CD4-positive, alpha-beta T cell treated with Interleukin-21 for 1 hour (primary cell): ENCODE measurements at regions not wholly inside any gene's neighbourhood (a gene's known extent, or its start where the extent isn't known, plus 50 kb on each side); places are given as distances from the start of the nearest gene placed in this dataset.
A peak's percentile ranks its signal among the peaks of the same experiment; 100 is the strongest.
"Not testable (repeated sequence)": the region's sequence is repeated elsewhere in the genome, so short reads cannot be mapped to it uniquely, and the experiment has no call there.

Experiments used
- DNase-seq: peaks from one replicate; pipeline ENCODE4 v3.0.0-alpha.2; 2020

GRCh38 chr14:31911160-31911559 is 165.9 kb upstream of the ARHGAP5 start:
- no peak for DNase-seq

GRCh38 chr14:31913370-31913769 is 163.7 kb upstream of the ARHGAP5 start:
- no peak for DNase-seq

GRCh38 chr14:31918289-31918688 is 158.8 kb upstream of the ARHGAP5 start:
- DNase-seq = not testable (repeated sequence)

DNA sequence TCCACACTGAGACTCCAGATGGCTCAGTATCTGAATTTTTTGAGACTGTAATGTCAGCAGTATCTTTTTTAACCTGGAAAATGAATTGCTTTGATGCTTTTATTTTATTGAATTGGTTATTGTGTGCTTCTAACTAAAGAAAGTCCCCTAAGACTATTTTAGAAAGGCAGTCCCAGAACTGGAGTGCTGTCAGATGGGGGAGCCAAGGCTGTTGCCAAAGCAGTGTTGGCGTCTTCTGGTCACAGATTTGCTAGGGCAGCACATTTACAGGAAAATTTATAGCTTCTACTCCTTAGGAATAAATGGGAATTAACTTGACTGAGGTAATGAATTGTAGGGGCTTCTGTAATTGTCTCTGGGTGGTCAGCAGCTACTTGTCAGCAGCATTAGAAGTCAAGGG is 157.1 kb upstream of the ARHGAP5 start:
- no peak for DNase-seq

- no peak for DNase-seq
Observed at GRCh38 chr14:31920989-31921650, 156.0 kb upstream of the ARHGAP5 start.

DNA sequence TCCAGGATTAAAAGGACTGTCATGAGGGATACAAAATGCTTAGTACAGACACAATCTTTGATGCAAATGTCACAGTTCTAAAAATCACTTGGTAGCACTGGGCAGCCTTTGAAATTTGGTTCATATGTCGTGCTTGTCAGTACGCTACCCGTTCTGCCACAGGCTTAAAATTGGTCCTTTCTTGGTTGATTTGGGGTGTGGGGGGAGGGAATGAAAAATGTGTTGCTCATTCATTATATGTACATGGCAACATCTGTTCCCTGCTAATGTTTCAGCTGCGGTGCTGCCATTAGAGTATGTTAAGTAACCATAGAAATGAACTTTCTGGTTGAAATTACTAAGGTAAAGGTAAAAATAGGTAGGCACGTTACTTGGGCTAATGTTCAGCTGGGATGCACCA is 155.4 kb upstream of the ARHGAP5 start:
- no peak for DNase-seq

- peak; percentile 61 for DNase-seq
Observed at GRCh38 chr14:31926123-31926522, 151.0 kb upstream of the ARHGAP5 start.

DNA sequence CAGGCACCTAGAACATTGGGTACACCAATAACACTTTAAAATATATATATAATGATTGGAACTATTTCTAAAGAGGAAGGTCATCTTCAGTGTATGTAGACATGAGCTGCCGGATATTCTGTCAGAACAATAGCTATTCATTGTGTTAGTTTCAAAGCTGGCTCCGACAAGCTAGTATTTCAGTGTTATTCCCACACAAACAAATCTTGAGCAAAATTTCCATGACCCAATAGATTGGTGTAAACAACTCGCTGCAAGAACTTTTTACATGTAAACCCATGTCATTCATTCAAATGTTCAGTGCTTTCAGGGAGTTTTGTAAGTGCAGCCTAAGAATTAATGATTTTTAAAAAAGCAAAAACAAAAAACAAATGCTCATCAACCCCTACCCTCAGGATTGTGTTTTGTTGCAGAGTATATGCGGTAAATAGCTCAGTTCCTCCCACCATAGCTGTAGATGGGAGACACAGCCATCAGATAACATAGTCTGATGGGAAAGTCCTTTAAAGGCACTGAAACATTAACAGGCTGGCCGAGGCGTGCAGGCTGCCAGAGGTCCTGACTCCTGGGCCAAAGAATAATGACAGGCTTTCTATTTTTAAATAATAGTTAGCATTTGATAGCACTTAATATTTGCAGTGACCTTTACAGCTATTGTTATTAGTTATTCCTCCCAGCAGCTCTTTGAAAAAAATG is 150.3 kb upstream of the ARHGAP5 start:
- DNase-seq = no peak

DNA sequence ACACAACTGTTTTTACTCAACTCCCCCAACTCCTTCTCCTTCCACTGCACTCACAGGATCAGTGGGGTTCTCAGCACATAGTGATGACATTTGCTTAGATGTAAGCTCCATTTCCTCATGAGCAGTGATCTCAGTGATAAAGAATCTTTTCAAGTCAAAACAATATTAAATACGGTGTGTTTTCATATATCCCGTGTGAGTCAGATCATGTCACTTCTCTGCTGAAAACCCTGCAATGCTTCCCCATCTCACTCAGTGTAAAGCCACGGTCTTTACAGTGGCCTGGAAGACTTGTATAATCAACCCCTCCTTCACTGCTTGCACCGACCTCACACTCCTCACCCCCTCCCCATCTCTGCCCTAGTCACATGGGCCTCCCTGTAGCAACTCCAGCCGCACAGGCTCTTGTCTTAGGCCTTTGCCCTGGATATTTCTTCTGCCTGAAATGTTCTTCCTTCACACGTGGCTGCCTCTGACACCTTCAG is 149.7 kb upstream of the ARHGAP5 start:
- DNase-seq = no peak

- DNase-seq = no peak
Observed at GRCh38 chr14:31930070-31930469, 147.0 kb upstream of the ARHGAP5 start.

GRCh38 chr14:31930493-31931240 is 146.4 kb upstream of the ARHGAP5 start:
- no peak for DNase-seq

DNA sequence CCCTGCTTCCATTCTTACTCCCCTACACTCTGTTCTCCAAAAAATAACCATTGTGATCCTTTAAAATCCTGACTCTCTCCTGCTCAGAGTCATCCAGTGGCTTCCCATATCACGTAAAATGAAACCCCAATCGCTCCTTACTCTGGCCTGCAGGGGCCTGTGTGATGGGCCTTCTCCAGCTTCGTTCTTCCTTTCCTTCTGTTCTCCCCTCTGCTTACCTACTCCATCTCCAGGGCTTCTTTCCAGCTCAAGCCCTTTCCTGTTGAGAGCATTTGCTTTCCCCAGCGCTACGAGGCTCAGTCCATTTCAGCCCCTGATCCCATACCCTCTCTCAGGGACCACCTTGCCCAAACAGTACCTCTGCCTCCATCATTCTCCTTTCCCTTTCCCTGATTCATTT is 144.4 kb upstream of the ARHGAP5 start:
- no peak for DNase-seq

DNA sequence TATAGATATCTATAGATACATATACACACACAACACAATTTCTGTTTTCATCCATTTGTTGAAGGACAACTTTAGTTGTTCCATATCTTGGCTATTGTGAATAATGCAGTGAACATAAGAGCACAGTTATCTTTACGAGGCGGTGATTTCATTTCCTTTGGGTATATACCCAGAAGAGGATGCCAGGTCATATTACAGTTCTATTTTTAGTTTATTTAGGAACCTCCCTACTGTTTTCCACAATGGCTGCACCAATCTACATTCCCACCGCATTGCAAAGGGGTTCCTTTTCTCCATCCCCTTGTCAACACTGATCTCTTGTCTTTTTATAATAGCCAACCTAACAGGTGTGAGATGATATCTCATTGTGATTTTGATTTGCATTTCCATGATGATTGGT is 143.4 kb upstream of the ARHGAP5 start:
- no peak for DNase-seq

GRCh38 chr14:31934767-31935266 is 142.3 kb upstream of the ARHGAP5 start:
- DNase-seq = peak; percentile 33

DNA sequence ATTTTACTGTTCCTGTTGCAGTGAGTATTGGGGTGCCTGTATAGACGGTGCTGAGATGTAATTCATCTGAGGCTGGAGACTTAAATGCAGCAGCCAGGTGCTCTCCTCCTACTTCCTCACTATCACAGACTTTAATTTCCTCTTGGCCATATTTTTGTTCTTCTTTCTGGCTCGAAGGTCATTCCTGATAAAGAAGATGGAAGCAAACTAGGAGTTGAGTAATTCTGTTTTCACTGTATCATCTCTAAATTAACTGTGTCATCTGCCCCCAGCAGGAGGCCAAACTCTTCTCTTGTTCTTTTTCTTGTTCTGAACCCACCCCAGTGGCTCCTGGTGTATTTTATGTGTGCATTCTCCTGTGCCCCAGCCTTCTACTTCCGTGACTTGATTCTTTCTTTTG is 141.7 kb upstream of the ARHGAP5 start:
- DNase-seq = no peak

- DNase-seq = no peak
Observed at GRCh38 chr14:31936115-31936514, 141.0 kb upstream of the ARHGAP5 start.

- DNase-seq = peak; percentile 47
Observed at GRCh38 chr14:31937730-31938346, 139.3 kb upstream of the ARHGAP5 start.

DNA sequence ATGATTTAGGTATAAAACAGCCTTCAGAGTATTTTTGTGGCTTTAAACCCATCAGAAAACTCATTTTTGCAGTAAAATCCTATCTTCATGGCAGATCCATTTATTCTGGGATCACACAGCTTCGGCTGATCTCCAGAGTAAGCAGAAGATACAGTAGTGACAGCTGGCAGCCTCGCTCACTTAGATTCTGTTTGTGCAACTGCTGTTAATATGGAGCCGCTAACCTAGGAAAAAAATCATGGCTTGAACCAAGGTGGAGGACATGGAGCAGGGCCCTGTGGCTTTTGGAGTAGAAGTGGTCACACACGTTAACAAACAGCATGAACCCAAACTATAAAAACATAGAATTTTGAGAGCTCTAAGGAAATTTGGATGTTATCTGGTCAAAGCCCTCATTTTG is 137.2 kb upstream of the ARHGAP5 start:
- DNase-seq = no peak

DNA sequence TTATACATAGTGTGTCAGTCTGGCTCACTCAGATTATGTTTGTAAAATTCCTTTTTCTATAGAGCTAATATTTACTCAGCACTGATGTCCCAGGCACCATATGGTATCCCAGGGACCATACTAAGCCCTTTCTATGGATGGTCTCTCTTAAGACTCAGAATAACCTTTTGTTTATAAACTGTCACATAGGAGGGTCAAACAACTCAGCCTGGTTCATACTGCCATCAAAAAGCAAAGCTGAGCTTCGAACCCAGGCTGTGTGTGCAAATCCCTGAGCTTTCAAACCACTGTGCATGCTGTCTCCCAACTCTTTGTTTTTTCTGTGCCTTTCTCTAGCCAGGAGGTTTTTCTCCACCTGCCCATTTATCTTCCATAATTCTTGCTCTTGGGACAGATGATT is 135.6 kb upstream of the ARHGAP5 start:
- no peak for DNase-seq

GRCh38 chr14:31942166-31942841 is 134.8 kb upstream of the ARHGAP5 start:
- DNase-seq = no peak

- no peak for DNase-seq
Observed at GRCh38 chr14:31943217-31943799, 133.8 kb upstream of the ARHGAP5 start.

- DNase-seq = no peak
Observed at GRCh38 chr14:31943861-31944255, 133.2 kb upstream of the ARHGAP5 start.
